ENCODE measurements at regions not wholly inside any gene's neighbourhood (a gene's known extent, or its start where the extent isn't known, plus 50 kb on each side); places are given as distances from the start of the nearest gene placed in this dataset.

- Histone ChIP-seq H3K9ac (ENCODE audit: insufficient read depth, low read length) (no peak overlapping the region), H4K20me1 (ENCODE audit: control insufficient read depth, extremely low read depth, insufficient read depth, low read length) (no peaks in the 10 kb centered on the region), H3K27ac (ENCODE audit: insufficient read depth, low read length) (no peak overlapping the region), H3K4me2 (ENCODE audit: extremely low read depth, insufficient read depth, low read length) (no peak overlapping the region), H3K36me3 (ENCODE audit: control insufficient read depth, insufficient read depth, low read length) (no peaks in the 10 kb centered on the region), H3K79me2 (ENCODE audit: control insufficient read depth, insufficient read depth, low read length) (no peaks in the 10 kb centered on the region), H3K9me3 (ENCODE audit: control insufficient read depth, insufficient read depth, low read depth, low read length) (no peaks in the 10 kb centered on the region), H3K4me3 (replicated peaks in 1 of 4; ENCODE audit: control extremely low read depth in 1 of 4, insufficient read depth in 1 of 4, low read depth in 3 of 4, low read length in 4 of 4) (no peak overlapping the region), H2AFZ (ENCODE audit: low read length) (no peak overlapping the region), H3K27me3 (ENCODE audit: control insufficient read depth, insufficient read depth, low read length) (peaks cover 23% of the 10 kb centered on the region), H3K4me1 (ENCODE audit: control insufficient read depth, extremely low read depth, insufficient read depth, low read length) (no peaks in the 10 kb centered on the region)
- DNase-seq (ENCODE audit: low read depth in 2 of 2) = no peak
- TF ChIP-seq CTCF (conservative IDR thresholded peaks at IDR 0.05 in 1 of 2, IDR thresholded peaks at IDR 0.05 in 1 of 2; ENCODE audit: low read depth in 1 of 2, low read length in 2 of 2) = no peak
- no peak for TF ChIP-seq EZH2 (IDR thresholded peaks at IDR 0.05; ENCODE audit: low read length, missing control alignments)
Measured at GRCh38 chr15:70541511-70541910, 221.8 kb downstream of the UACA start.

- no peaks in the 10 kb centered on the region for H4K20me1 ChIP-seq (ENCODE audit: control insufficient read depth, extremely low read depth, insufficient read depth, low read length)
- H3K9me3 ChIP-seq (ENCODE audit: control insufficient read depth, insufficient read depth, low read depth, low read length) = no peaks in the 10 kb centered on the region
- peaks cover 31% of the 10 kb centered on the region for H3K27me3 ChIP-seq (ENCODE audit: control insufficient read depth, insufficient read depth, low read length)
- H3K9ac ChIP-seq (ENCODE audit: insufficient read depth, low read length) = no peak overlapping the region
- H3K4me2 ChIP-seq (ENCODE audit: extremely low read depth, insufficient read depth, low read length) = no peak overlapping the region
- TF ChIP-seq EZH2 (IDR thresholded peaks at IDR 0.05; ENCODE audit: low read length, missing control alignments) (no peak), CTCF (conservative IDR thresholded peaks at IDR 0.05 in 1 of 2, IDR thresholded peaks at IDR 0.05 in 1 of 2; ENCODE audit: low read depth in 1 of 2, low read length in 2 of 2) (no peak)
- H2AFZ ChIP-seq (ENCODE audit: low read length) = no peak overlapping the region
- no peak overlapping the region for H3K4me3 ChIP-seq (replicated peaks in 1 of 4; ENCODE audit: control extremely low read depth in 1 of 4, insufficient read depth in 1 of 4, low read depth in 3 of 4, low read length in 4 of 4)
- H3K79me2 ChIP-seq (ENCODE audit: control insufficient read depth, insufficient read depth, low read length) = no peaks in the 10 kb centered on the region
- H3K4me1 ChIP-seq (ENCODE audit: control insufficient read depth, extremely low read depth, insufficient read depth, low read length) = no peaks in the 10 kb centered on the region
- H3K36me3 ChIP-seq (ENCODE audit: control insufficient read depth, insufficient read depth, low read length) = no peaks in the 10 kb centered on the region
- no peak overlapping the region for H3K27ac ChIP-seq (ENCODE audit: insufficient read depth, low read length)
- no peak for DNase-seq (ENCODE audit: low read depth in 2 of 2)
Measured at GRCh38 chr15:70539912-70540530, 223.3 kb downstream of the UACA start.

- H3K27me3 ChIP-seq (ENCODE audit: control insufficient read depth, insufficient read depth, low read length) = peaks cover 35% of the 10 kb centered on the region
- H3K27ac ChIP-seq (ENCODE audit: insufficient read depth, low read length) = no peak overlapping the region
Measured at GRCh38 chr15:70539409-70539808, 223.9 kb downstream of the UACA start.

More at GRCh38 chr15:70539409-70539808, 223.9 kb downstream of the UACA start:
- Histone ChIP-seq H3K4me2 (ENCODE audit: extremely low read depth, insufficient read depth, low read length) (no peak overlapping the region), H3K79me2 (ENCODE audit: control insufficient read depth, insufficient read depth, low read length) (no peaks in the 10 kb centered on the region), H3K4me1 (ENCODE audit: control insufficient read depth, extremely low read depth, insufficient read depth, low read length) (no peaks in the 10 kb centered on the region), H3K9ac (ENCODE audit: insufficient read depth, low read length) (no peak overlapping the region), H3K4me3 (replicated peaks in 1 of 4; ENCODE audit: control extremely low read depth in 1 of 4, insufficient read depth in 1 of 4, low read depth in 3 of 4, low read length in 4 of 4) (no peak overlapping the region), H4K20me1 (ENCODE audit: control insufficient read depth, extremely low read depth, insufficient read depth, low read length) (no peaks in the 10 kb centered on the region), H2AFZ (ENCODE audit: low read length) (no peak overlapping the region), H3K9me3 (ENCODE audit: control insufficient read depth, insufficient read depth, low read depth, low read length) (no peaks in the 10 kb centered on the region), H3K36me3 (ENCODE audit: control insufficient read depth, insufficient read depth, low read length) (no peaks in the 10 kb centered on the region)
- DNase-seq (ENCODE audit: low read depth in 2 of 2) = no peak
- TF ChIP-seq EZH2 (IDR thresholded peaks at IDR 0.05; ENCODE audit: low read length, missing control alignments) = no peak
- TF ChIP-seq CTCF (conservative IDR thresholded peaks at IDR 0.05 in 1 of 2, IDR thresholded peaks at IDR 0.05 in 1 of 2; ENCODE audit: low read depth in 1 of 2, low read length in 2 of 2) = no peak
